Heart right ventricle (tissue), 16 donors: ENCODE measurements at regions not wholly inside any gene's neighbourhood (a gene's known extent, or its start where the extent isn't known, plus 50 kb on each side); places are given as distances from the start of the nearest gene placed in this dataset.

ENCODE experiments used
- ATAC-seq, 8 donors: fragments of 200-7000 bp; cut with Tn5 transposase; one replicate each; pipeline ENCODE4 v1.9.1; 2020; ENCODE audit warnings: mild to moderate bottlenecking in 8 of 8, moderate library complexity in 8 of 8, moderate number of reproducible peaks in 1 of 8
- DNase-seq, 2 donors: peaks; one replicate each; pipeline ENCODE4 v3.0.0-alpha.2; 2020
- H3K27ac ChIP-seq, 10 donors: fragments of 200-600 bp; sonication (generic) in 2 of 10; one replicate each; pipeline versions ENCODE4 v1.5.0 to v1.8.0; 2020 to 2022; ENCODE audit warnings: mild to moderate bottlenecking in 3 of 10
- H3K27me3 ChIP-seq, 7 donors: fragments of 200-600 bp; one replicate each; pipeline ENCODE4 v1.8.0; 2021 to 2022; ENCODE audit warnings: mild to moderate bottlenecking in 2 of 7
- H3K36me3 ChIP-seq, 9 donors: fragments of 200-600 bp; sonication (generic) in 1 of 9; one replicate each; pipeline versions ENCODE4 v1.5.0 to v1.8.0; 2020 to 2022; ENCODE audit warnings: mild to moderate bottlenecking in 2 of 9
- H3K4me1 ChIP-seq, 9 donors: fragments of 200-600 bp; sonication (generic) in 1 of 9; one replicate each; pipeline versions ENCODE4 v1.5.0 to v1.8.0; 2020 to 2022; ENCODE audit warnings: mild to moderate bottlenecking in 4 of 9
- H3K4me3 ChIP-seq, 10 donors: fragments of 200-600 bp; sonication (generic) in 2 of 10; one replicate each; pipeline versions ENCODE4 v1.5.0 to v1.8.0; 2020 to 2022; ENCODE audit warnings: mild to moderate bottlenecking in 7 of 10, moderate library complexity in 2 of 10
- H3K9me3 ChIP-seq, 11 donors: fragments of 200-600 bp in 10 of 11; sonication (generic) in 2 of 11; one replicate each; pipeline versions ENCODE4 v1.5.0 to v1.8.0; 2013 to 2022; ENCODE audit warnings: mild to moderate bottlenecking in 2 of 11, control low read depth in 1 of 11, moderate library complexity in 1 of 11
- WGBS, 2 donors: extraction: QIAGEN DNeasy Blood & Tissue Kit; methylation state at CpG; one replicate each; pipeline ENCODE4 v1.1.7; 2013; ENCODE audit warnings: inconsistent platforms in 1 of 2; 5-methylcytosine and 5-hydroxymethylcytosine counted together
- intact Hi-C, 10 donors: fragments of 100-400 bp; cut with DNase I; formaldehyde crosslinking; loops; one replicate each; pipeline versions ENCODE4 v1.11.1 to v1.14.2; 2022
- TF ChIP-seq, protein P1 (sequence below), 9 donors: fragments of 200-600 bp; sonication (generic) in 2 of 9; IDR thresholded peaks; one replicate each; pipeline versions ENCODE4 v1.5.0 to v1.8.0; 2021 to 2022; ENCODE audit warnings: antibody characterized with exemption in 9 of 9, mild to moderate bottlenecking in 5 of 9, moderate library complexity in 1 of 9
- donor health status: Arrhythmogenic right ventricular cardiomyopathy.
- donor health status: ischemic (EF 13 %, LVEDD 7.1; RV severe dilation, severe dysfunction).
- donor health status: healthy with polysubstance abuse.
- donor health status: DM: no; HTN: yes; CAD: no.
- donor health status: DM: no; HTN: no; CAD: no.
- donor health status: ischemic (EF 25% LVEDD 6.9; RV normal size, moderate dysfunction).
- donor health status: ischemic (EF 25% LVEDD 5.7; RV mildly dilated, moderate dysfunction).
- donor health status: healthy.
- donor health status: DM: yes; HTN: yes; CAD: no.
- donor health status: Ischemic cardiomyopathy.
- donor health status: ischemic (EF 35%, LVEDD 5.7; RV mildly dilated, moderate dysfunction).
- donor health status: nonischemic (EF 11% LVEDD 7.7; RV severe dilation, severe dysfunction).
- donor health status: DM: yes; HTN: yes; CAD: no.
- donor health status: PGD.
- donor health status: ischemic (EF 29% LVEDD 5.4; RV normal size, mild dysfunction).
- donor health status: nonischemic (EF 23%, LVEDD 6.1; RV moderate dilation, normal function).

DNA sequence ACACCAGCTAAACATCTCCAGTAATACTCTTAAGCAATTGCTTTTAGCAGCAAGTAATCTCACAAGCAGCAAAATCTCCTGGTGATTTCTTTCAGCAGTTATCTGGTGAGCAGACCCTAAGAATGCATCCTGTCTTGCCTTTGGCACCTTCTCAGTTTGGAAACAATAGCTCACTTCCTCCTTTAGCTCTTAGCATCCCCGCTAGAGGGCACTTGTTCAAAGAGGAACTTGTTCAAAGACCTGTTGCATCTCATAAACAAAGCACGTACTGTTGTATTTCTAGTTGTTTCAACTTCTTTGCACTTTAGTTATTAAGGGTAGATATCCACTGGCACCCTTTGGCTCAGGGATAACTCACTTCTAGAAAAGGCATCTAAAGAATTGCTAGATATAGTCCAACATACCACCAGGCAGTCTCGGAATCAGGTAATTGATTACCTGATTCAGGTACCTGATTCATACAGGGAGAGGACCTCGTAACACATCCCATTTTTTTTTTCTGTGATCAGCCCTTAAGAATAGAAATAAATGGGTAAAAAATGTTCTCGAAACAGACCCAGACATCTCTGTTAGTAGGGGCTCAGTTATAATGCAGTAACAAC lies 81.9 kb upstream of the QRFPR start:
- H3K4me1 ChIP-seq = peaks cover 0 to 9% (median 4%) of the 10 kb centered on the region in 9 donors
- intact Hi-C loops = loop anchor here in 8 of 10 donors (1.0 to 10.0 kb wide), 6 partner anchors 190 to 272 kb away; no protein-coding TSS in a partner anchor
- DNase-seq (peak in 1 of 2 donors; percentile 70), ATAC-seq (peak; percentile 41 to 94 (median 77))
- peak overlapping the region in 1 of 10 donors; percentile 13 for H3K27ac ChIP-seq
- H3K9me3 ChIP-seq = peaks cover 0 to 8% (median 0%) of the 10 kb centered on the region in 11 donors
- TF ChIP-seq, protein P1, sequence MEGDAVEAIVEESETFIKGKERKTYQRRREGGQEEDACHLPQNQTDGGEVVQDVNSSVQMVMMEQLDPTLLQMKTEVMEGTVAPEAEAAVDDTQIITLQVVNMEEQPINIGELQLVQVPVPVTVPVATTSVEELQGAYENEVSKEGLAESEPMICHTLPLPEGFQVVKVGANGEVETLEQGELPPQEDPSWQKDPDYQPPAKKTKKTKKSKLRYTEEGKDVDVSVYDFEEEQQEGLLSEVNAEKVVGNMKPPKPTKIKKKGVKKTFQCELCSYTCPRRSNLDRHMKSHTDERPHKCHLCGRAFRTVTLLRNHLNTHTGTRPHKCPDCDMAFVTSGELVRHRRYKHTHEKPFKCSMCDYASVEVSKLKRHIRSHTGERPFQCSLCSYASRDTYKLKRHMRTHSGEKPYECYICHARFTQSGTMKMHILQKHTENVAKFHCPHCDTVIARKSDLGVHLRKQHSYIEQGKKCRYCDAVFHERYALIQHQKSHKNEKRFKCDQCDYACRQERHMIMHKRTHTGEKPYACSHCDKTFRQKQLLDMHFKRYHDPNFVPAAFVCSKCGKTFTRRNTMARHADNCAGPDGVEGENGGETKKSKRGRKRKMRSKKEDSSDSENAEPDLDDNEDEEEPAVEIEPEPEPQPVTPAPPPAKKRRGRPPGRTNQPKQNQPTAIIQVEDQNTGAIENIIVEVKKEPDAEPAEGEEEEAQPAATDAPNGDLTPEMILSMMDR (IDR thresholded peaks at IDR 0.05) = peak; percentile 43 to 80 (median 72)
- no peaks in the 10 kb centered on the region for H3K27me3 ChIP-seq
- no peaks in the 10 kb centered on the region for H3K36me3 ChIP-seq
- WGBS, 2 donors = 49 to 54% methylated on average over 5 of the region's 5 CpGs
- no peak overlapping the region for H3K4me3 ChIP-seq

DNA sequence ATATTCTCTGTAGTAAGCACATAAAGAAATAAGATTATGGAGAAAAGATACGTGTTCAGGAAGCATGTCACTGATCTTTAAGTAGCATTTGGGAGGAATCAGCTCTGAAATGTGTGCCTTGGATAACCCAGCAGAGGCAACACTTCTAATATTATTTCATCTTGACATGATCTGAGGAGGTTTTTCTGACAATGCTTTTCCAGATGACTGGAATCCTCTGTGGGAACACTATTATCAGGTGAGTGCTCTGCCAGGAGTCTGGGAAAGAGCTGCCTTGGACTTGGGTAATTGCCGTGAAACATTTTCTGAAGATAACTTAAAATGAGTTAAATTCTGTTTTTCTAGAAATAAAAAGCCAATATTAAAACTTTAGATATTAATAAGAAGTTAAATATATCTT lies 78.2 kb upstream of the QRFPR start:
- H3K36me3 ChIP-seq = no peaks in the 10 kb centered on the region
- DNase-seq (no peak), ATAC-seq (no peak)
- intact Hi-C loops = loop anchor here in 1 of 10 donors (5.0 kb wide), 1 partner anchor 198 kb away; no protein-coding TSS in a partner anchor
- peaks cover 0 to 21% (median 4%) of the 10 kb centered on the region in 9 donors for H3K4me1 ChIP-seq
- WGBS, 2 donors = 70 to 80% methylated on average over 2 of the region's 2 CpGs
- no peak overlapping the region for H3K27ac ChIP-seq
- no peak overlapping the region for H3K4me3 ChIP-seq
- TF ChIP-seq, protein P1 (IDR thresholded peaks at IDR 0.05) = no peak
- H3K9me3 ChIP-seq = no peaks in the 10 kb centered on the region
- no peaks in the 10 kb centered on the region for H3K27me3 ChIP-seq

DNA sequence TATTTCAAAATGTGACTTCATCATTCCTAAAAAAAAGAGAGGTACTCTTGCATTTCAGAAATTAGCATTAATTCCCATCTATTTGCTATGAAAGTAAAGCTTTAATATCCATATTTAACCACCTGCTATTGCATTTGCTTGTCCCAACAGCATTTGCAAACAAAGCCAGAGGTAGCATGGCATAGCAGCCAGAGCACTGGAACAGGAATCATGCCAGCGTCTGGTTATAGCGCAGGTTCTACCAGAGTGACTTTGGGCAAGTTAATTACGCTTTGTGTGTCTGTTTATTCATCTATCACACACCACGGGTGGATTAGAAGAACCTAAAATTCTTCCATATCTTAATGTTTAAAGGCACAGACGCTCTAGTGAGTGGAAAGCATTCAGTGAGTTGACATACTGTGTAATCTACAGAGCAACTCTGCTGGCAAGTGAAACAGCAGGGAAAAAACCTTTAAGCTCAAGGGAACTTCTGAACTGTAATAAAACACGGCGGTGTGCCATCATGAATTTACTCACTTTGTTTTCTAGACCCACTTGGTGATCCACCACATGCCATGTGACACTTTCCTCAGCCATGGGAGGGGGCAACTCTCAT lies 76.6 kb upstream of the QRFPR start:
- H3K27me3 ChIP-seq = no peaks in the 10 kb centered on the region
- no peaks in the 10 kb centered on the region for H3K36me3 ChIP-seq
- peaks cover 0 to 15% (median 2%) of the 10 kb centered on the region in 9 donors for H3K4me1 ChIP-seq
- H3K9me3 ChIP-seq = no peaks in the 10 kb centered on the region
- 76 to 82% methylated on average over 7 of the region's 7 CpGs for WGBS, 2 donors
- ATAC-seq (no peak), DNase-seq (no peak)
- H3K4me3 ChIP-seq = no peak overlapping the region
- intact Hi-C loops = loop anchor here in 1 of 10 donors (5.0 kb wide), 1 partner anchor 200 kb away; no protein-coding TSS in a partner anchor
- no peak overlapping the region for H3K27ac ChIP-seq
- TF ChIP-seq, protein P1 (IDR thresholded peaks at IDR 0.05) = no peak

DNA sequence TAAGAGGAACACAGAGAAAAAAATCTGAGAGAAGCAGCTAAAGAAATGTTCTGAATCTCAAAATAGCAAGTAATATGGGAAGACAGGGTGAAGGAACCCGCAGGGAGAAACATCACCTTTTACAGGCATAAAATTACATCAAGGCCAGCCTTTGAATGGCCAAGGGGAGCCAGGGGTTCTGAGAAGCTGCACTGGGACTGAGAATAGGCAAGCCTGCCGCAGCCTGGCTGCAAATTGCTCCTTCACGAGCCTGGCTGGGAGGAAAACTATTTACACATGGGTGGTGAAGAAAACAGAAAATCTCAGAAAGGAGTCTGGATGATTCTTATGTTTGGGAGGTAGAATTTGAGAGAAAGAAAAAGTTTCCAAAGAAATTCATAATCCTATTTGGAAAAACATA lies 74.5 kb upstream of the QRFPR start:
- Histone ChIP-seq H3K4me1 (peaks cover 0 to 12% (median 0%) of the 10 kb centered on the region in 9 donors), H3K36me3 (no peaks in the 10 kb centered on the region), H3K27me3 (no peaks in the 10 kb centered on the region), H3K4me3 (no peak overlapping the region), H3K9me3 (no peaks in the 10 kb centered on the region), H3K27ac (no peak overlapping the region)
- TF ChIP-seq, protein P1 (IDR thresholded peaks at IDR 0.05) = no peak
- intact Hi-C loops = loop anchor here in 1 of 10 donors (5.0 kb wide), 1 partner anchor 202 kb away; no protein-coding TSS in a partner anchor
- ATAC-seq = no peak
- no peak for DNase-seq
- 65 to 72% methylated on average over 3 of the region's 3 CpGs for WGBS, 2 donors
